ENCODE measurements at regions not wholly inside any gene's neighbourhood (a gene's known extent, or its start where the extent isn't known, plus 50 kb on each side); places are given as distances from the start of the nearest gene placed in this dataset.
A peak's percentile ranks its signal among the peaks of the same experiment; 100 is the strongest.
"Not testable (repeated sequence)": the region's sequence is repeated elsewhere in the genome, so short reads cannot be mapped to it uniquely, and the experiment has no call there.

DNA sequence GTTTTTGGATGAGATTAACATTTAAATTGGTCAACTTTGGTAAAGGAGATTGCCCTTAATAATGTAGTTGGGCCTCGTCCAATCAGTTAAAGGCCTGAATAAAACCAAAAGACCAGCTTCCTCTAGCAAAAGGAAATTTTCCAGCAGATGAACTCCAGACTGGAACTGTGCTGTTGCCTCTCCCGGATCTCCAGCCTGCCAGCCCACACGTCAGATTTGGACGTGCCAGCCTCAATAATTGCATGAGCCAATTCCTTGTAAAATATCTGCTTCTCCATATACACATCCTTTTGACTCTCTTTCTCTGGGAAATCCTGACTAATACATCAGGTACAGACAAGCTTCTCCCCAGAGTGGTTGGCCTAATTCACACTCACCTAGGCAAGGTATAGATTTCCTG lies 175.8 kb upstream of the ADCY2 start:
- no peak for DNase-seq (ENCODE audit: low spot score)

DNA sequence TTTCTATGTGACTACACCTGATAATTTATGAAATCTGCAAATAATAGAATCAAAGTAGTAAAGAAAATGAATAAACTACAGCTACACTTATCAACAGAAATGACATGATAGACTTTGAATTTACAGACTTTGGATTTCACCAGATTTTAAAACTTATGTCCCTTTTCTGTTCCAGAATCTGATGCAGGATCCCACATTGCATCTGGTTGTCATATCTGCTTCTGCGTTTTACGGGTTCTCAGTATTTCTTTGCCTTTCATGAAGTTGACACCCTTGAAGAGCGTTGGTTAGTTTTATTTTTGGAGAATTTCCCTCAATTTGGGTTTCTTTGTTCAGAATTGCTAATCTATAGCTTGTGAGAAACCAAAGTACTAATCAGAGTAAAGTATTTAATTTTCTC lies 174.9 kb upstream of the ADCY2 start:
- DNase-seq (ENCODE audit: low spot score) = no peak

DNA sequence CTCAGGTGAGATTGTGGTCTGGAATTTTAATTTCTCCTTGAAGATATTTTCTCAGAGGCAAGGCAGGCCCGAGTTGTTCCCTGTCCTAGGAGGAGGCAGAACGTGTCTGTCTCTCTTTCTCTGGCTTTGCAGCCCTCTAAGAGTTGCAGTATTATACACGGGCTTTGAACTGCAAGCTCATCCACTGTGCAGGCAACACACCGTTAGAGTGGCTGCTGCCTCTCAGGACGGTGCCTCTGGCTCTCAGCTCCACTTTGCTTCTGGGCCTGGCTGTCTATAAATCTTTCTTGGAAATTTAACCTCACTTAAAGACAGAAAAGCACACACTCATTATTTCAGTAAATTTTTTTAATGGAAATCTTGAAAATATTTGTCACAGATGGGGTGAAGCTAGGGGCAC lies 170.1 kb upstream of the ADCY2 start:
- no peak for DNase-seq (ENCODE audit: low spot score)

DNA sequence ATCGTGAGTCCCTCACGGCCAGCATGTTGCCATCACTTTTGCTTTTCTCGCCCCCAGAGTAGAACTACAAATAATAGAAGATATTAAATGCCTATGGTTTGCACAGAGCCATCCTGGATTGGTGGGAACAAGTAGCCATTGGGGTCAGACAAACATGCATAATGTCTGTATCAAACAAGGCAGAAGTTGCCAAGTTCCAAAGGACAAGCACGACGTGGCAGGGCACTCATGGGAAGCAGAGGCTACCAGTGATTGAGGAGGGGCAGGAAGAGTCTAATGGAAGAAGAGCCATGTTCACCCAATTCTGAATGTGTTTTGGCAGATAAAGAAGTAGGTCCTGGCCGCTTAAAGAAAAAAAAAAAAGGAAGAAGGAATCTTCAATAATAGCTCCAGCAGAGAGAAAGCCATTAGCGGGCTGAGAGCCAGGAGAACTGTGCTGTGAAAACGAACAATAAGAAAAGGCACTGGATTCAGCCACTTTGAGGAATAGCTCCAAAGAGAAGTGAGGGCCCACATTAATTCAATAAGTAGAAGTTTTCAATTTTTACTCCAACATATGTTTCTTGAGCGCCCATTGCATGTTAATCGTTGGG lies 153.7 kb upstream of the ADCY2 start:
- no peak for DNase-seq (ENCODE audit: low spot score)

DNA sequence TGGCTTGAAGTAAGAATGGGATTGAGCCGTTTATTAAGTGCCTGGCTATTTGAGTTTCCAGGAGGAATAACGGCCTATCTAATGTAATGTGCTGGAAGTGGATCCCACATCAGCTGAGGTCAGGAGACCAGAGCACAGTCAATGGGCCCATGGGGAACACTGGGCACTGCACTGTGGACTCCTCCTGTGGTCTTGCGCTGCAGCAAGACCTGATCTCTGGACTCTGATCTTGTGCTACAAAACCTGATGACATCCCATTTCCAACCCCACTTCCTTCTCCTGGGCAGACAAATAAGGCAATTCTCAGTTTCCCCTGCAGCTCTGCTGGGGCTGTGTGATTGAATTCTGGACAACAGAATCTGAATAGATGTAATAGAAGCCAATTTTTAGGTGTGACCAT lies 151.7 kb upstream of the ADCY2 start:
- no peak for DNase-seq (ENCODE audit: low spot score)

DNA sequence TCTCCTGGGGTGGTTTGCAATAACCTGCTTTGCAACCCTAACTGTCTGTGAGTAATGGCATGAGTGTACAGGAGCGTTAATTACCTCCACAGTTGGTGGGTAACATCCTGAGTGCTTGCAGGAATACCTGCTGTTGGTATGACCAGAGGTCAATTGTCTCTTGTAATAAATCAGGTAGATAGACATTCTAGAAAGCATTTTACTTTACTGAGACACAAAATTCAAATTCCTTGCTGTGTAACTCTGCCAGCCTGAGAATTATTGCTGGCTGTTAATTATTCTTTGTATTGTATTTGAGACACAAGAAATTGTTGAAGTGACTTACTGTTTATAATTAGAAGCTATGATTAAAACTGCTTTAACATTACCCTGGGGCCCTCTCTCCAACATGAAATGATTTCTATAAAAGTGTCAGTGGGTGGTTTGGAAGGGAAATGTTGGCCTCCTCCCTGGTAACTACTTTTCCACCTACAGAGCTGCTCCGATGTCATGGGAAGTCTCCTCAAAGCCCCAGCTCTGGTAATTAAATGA lies 150.8 kb upstream of the ADCY2 start:
- DNase-seq (ENCODE audit: low spot score) = peak; percentile 20

DNA sequence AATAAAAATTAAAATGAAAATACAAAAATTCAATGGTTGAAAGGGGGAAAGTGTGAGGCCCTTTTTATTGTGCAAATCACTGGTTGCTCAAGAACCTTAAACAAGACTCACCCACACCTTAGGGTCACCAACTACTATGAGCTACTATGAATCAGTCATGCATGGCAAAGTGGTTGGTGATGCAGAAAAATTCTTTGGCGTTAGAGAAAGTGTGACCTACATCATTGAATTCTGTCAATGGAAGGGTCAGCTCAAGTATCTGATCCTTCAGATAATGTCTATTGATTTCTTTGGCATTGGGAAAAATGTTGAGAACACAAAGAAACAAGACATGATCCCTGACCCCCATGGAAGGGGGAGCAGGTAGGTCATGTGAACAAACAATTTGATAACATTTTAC lies 149.7 kb upstream of the ADCY2 start:
- peak; percentile 44 for DNase-seq (ENCODE audit: low spot score)

DNA sequence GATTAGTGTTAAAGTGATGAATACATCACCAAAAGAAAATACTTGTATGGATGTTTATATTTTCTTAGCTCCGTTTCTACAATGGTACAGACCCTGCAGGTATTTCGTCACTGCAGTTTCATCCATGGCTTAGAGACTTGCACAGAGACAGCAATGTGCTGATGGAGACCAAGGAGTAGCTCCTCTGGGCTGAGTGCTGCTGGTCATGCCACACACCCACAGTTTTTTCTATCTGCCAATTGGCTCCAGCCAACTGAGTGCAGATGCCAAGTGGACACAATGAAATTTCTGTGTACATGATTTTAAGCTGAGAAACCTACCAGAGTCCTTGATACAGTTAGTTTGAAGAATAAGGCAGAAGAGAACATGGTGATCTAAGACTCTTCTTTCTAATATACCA lies 145.9 kb upstream of the ADCY2 start:
- DNase-seq (ENCODE audit: low spot score) = no peak

DNA sequence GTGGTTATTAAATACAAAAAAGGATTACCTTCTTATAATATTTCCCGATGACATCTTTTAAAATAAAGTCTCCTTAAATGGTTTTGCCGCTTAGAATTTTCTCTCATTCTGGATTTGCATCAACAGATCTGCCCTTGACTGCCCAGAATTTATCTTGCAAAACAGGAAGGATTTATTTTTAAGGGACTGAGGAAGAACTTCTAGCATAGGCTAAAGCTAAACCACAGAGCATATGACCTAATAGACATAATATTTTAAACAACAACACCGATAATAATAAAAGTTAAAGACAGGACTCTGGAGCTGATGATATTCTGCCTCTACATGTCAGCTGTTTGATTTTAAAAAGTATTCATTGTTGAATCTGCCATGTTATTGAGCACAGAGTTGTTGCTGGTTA lies 145.3 kb upstream of the ADCY2 start:
- no peak for DNase-seq (ENCODE audit: low spot score)

DNA sequence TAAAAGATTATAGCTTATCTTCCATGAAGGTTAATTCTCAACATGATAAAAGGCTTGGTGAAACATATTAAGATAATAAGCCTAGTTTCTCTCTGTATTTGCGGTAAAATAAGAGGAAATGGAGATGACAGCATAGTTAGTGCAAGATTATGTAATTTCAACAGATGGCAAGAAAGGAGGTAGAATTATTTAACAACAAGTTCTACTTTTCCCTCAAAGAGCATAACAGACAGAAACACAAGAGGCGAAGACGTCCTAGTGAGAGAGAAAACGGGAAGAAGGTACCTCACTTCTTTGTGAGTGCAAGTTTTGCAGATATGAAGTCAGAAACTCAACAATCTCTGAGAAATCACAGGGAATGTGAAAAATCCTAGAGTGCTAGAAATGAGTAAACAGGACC lies 144.8 kb upstream of the ADCY2 start:
- DNase-seq (ENCODE audit: low spot score) = no peak

DNA sequence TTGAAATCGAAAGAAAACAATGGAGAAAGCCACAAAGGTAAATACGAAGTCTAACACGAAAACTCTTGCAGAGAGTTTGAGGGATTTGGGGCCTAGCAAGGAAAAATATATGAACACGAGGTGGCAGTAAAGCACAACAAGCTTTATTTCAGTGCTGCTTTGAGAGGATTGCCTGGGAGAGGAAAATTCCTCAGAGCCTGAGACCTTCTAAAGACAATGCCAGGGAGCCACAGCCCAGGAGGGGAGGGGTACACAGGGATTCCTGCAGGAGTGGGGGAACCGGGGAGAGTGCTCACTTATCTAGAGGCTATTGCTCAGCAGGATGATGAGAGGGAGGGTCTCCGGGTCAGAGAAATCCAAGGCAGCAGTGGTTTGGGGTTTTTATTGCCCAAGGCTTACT lies 134.9 kb upstream of the ADCY2 start:
- DNase-seq (ENCODE audit: low spot score) = peak; percentile 27

DNA sequence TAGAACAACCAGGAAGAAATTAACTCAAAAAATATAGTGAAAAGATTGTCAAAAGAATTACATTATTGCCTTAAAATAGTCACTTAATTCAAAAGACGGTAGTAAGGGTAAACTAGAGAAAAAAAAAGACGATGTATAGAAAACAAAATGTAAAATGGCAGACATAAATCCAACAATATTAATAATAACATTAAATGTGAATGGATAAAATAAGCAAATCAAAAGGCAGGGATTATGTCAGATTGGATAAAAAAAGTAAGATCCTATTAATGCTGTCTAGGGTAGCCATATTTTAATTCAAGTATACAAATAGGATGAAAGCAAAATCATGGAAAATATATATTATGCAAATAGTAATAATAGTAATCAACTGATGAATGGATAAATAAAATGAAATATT lies 134.0 kb upstream of the ADCY2 start:
- DNase-seq (ENCODE audit: low spot score) = no peak

DNA sequence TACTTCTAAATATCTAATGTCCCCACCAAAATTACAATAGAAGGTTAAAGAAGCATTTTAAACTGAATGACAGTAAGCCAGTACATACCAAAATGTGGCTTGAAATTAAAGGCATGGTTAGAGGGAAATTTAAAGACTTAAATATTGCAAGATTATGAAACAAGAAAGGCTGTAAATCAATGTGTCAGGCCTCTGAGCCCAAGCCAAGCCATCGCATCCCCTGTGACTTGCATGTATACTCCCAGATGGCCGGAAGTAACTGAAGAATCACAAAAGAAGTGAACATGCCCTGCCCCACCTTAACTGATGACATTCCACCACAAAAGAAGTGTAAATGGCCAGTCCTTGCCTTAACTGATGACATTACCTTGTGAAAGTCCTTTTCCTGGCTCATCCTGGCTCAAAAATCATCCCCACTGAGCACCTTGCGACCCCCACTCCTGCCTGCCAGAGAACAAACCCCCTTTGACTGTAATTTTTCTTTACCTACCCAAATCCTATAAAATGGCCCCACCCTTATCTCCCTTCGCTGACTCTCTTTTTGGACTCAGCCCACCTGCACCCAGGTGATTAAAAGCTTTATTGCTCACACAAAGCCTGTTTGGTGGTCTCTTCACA lies 132.4 kb upstream of the ADCY2 start:
- not testable (repeated sequence) for DNase-seq (ENCODE audit: low spot score)

DNA sequence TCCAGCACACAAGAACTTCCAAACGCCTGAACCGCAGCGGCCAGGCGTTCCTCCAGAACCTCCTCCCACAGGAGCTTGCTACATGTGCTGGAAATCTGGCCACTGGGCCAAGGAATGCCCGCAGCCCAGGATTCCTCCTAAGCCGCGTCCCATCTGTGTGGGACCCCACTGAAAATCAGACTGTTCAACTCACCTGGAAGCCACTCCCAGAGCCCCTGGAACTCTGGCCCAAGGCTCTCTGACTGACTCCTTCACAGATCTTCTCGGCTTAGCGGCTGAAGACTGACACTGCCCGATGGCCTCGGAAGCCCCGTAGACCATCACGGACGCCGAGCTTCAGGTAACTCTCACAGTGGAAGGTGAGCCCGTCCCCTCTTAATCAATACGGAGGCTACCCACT lies 130.2 kb upstream of the ADCY2 start:
- DNase-seq (ENCODE audit: low spot score) = not testable (repeated sequence)

DNA sequence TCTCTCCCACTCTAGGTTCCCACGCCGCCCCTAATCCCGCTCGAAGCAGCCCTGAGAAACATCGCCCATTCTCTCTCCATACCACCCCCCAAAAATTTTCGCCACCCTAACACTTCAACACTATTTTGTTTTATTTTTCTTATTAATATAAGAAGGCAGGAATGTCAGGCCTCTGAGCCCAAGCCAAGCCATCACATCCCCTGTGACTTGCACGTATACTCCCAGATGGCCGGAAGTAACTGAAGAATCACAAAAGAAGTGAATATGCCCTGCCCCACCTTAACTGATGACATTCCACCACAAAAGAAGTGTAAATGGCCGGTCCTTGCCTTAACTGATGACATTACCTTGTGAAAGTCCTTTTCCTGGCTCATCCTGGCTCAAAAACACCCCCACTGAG lies 127.2 kb upstream of the ADCY2 start:
- not testable (repeated sequence) for DNase-seq (ENCODE audit: low spot score)

DNA sequence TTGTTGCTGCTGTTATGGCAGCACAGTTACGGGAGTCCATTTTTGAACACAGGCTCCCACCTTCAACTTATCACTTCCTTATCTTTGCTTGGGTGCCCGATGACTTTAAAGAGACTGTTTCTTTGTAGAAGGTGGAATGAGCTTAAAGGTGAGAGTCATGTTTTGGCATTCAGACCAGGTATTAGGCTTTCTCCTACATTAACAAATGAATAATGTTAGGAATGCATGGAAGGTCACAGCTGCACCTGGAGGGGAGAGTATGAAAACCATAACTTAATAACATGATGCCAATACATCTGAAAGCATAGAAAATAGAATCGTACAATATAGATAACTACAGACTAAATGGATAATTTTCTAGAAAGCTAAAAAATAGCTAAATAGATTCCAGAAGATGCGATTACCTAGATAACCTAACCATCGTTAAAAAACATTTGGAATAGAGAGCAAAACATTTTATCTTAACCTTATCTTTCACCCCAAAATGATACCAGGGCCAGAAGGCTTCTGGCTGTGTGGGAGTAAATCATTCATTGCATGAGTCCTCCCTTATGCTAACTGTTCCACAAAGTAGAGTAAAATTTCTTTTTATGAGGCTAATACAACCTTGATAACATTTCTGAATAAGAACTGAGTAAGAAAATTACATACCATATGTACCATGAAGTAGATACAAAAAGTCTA lies 126.2 kb upstream of the ADCY2 start:
- DNase-seq (ENCODE audit: low spot score) = no peak

DNA sequence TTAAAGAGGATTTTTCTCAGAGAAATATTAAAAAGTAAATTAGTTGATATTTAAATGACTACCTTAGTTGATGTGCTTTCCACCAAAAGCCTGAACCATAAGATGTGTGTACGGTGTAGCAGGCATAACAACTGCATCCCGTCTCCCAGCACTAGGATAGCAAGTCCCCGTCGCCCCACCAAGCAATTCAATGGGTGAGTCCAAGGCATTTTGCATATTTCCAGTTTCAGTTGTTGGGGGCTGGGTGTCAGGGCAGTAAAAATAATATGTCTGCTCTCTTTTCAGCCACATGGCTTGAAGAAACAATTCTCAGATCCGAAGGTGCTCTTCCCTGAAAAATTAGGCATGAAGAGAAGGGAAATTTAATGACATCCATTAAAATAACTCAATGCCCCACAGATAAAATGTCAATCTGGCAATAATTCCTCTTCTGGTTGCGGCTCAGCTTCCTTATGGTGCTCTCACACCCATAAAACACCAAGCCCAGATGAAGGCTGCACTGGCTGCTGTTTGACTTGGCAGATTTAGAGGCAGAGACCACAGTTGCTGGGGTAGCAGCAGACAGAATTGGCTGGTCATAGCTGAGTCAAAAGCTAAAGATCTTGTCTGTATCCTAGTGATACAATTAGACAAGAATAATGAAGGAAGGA lies 124.4 kb upstream of the ADCY2 start:
- DNase-seq (ENCODE audit: low spot score) = no peak

DNA sequence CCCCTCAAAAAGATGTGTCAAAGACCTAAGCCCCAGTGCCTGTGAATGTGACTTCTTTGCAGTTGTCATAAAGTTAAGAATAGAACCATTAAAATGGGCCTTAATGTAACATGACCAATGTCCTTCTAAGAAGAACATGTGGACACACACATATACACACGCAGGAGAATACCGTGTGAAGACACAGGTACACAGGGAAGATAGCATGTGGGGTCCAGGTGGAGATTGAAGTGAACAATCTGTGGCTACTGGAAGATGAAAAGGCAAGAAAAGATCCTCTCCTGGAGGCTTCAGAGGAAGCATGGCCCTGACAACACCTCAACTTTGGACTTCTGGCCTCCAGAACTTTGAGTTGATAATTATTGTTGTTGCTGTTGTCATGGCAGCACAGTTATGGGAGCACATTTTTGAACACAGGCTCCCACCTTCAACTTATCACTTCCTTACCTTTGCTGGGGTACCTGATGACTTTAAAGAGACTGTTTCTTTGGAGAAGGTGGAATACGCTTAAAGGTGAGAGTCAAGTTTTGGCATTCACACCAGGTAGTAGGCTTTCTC lies 123.5 kb upstream of the ADCY2 start:
- DNase-seq (ENCODE audit: low spot score) = no peak

DNA sequence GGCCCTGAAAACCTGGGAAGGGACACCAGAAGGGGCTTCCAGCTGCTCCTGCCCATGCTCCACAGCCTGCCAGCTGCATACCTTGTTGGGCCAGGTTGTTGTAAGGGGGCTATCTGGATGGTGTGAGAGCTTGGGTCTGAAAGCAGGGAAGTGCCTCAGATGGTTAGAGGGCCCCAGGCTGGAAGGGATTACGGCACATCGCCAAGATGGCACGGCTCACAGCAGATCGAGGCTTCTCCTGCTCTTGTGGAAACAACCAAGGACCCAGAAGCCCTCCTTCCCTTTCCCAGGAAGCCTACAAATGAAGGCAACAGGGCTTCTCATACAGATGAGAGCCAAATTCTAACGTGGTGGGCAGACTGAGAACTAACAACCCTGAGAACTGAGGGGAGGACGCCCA lies 121.7 kb upstream of the ADCY2 start:
- no peak for DNase-seq (ENCODE audit: low spot score)

DNA sequence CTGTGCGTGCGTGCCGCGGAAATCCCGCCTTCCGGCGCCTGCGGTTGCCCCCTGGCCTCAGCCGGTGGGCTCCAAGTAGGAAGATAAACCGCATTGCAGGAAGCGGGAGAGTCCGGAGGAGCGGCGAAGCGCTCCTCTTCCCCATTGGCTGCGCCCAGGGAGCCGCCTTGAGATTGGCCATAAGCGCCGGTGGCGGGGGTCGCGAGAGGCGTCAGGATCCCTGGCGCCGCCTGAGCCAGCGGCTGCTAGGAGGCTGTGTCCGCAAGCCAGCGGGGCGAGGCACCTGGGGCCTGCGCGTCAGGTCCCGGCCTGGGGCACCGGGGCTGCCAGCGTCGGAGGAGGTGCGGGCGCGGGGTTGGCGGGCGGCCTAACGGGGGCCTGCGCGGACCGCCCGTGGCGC lies 106.3 kb upstream of the ADCY2 start:
- DNase-seq (ENCODE audit: low spot score) = not testable (repeated sequence)

DNA sequence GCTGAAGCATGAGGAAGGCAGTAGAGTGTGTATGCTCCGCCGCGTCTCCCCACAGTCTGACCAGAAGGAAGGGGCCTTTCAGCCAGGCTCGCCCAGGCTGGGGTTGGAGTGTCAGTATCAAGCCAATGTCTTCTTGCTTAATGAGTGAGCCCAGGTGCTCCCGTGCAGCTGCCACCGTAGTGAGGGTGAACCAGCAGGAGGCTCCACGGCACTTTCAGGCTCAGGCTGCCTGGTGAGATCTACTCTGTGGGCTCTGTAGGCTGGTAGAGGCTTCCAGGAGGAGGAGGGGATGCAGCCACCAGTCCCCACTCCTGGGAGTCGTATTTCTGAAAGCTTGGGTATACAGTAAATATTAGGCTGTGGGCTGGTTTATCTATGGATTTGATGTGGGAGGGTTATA lies 98.1 kb upstream of the ADCY2 start:
- DNase-seq (ENCODE audit: low spot score) = not testable (repeated sequence)

DNA sequence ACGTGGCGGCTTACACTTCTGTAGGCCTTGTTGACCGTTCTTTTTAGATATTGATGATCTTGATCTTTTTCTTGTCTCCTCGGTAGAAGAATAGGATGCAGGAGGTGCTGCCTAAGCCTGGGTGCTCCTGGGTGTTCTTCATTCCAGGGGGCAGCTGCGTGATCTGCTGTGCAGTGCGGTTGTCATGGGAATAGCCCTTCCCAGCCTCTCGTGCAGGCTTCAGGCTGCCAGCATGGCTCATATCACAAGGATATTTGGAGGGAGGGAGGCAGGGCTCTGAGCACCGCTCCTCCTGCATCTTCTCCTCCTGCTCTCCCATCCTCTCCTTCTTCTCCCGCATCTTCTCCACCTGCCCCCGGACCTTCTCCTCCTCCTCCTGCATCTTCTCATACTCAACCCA lies 96.2 kb upstream of the ADCY2 start:
- not testable (repeated sequence) for DNase-seq (ENCODE audit: low spot score)
